ENCODE measurements at regions not wholly inside any gene's neighbourhood (a gene's known extent, or its start where the extent isn't known, plus 50 kb on each side); places are given as distances from the start of the nearest gene placed in this dataset.

DNA sequence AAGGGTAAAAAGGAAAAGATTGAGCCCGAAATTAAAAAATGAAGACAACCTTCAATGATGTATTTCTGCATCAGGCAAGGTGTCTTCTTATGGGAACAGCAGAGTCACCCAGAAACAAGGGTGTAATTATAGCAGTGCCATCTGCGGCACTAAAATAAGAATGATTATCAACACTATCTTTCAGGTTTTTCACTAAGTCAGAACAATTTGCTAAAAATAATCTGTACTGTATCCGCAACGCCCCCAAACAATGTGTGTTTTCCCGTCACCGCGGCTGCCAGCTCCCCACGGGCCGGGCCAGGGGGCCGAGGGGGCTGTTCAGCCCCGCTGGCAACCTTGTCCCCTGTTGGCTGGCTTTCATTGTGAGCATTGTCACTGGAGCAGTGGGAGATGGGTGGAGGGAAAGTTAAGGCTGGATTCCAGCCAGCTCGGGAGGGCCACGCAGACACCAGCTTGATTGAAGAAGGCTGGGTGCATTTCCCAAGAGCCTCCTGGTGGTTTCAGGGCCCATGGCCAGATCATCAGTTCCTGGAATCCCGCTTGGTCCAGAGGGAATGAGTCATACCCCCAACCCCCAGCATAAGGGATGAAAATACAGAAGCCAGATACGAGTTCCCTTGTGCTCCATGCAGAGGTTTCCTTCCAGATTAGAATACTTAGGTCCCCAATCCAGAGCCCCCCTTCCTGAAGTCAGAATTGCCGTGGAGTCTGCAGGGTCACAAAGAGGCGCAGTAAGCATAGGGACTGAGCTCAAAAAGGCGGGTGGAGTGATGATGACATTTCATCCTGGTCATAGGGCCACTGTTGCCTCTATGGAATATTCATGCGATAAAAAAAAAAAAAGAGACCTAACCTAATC lies 90.2 kb upstream of the KLF13 start:
- peak; percentile 73 for DNase-seq
- Histone ChIP-seq H3K4me3 (no peak overlapping the region), H3K27ac (peak overlapping the region; percentile 34), H3K4me1 (peaks cover 20% of the 10 kb centered on the region), H3K36me3 (no peaks in the 10 kb centered on the region), H3K27me3 (no peaks in the 10 kb centered on the region), H3K9me3 (no peaks in the 10 kb centered on the region)
- peak; percentile 92 for ATAC-seq
- TF ChIP-seq, protein P1, sequence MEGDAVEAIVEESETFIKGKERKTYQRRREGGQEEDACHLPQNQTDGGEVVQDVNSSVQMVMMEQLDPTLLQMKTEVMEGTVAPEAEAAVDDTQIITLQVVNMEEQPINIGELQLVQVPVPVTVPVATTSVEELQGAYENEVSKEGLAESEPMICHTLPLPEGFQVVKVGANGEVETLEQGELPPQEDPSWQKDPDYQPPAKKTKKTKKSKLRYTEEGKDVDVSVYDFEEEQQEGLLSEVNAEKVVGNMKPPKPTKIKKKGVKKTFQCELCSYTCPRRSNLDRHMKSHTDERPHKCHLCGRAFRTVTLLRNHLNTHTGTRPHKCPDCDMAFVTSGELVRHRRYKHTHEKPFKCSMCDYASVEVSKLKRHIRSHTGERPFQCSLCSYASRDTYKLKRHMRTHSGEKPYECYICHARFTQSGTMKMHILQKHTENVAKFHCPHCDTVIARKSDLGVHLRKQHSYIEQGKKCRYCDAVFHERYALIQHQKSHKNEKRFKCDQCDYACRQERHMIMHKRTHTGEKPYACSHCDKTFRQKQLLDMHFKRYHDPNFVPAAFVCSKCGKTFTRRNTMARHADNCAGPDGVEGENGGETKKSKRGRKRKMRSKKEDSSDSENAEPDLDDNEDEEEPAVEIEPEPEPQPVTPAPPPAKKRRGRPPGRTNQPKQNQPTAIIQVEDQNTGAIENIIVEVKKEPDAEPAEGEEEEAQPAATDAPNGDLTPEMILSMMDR (IDR thresholded peaks at IDR 0.05): no peak
- intact Hi-C loops (cut with DNase I): no loop called here

DNA sequence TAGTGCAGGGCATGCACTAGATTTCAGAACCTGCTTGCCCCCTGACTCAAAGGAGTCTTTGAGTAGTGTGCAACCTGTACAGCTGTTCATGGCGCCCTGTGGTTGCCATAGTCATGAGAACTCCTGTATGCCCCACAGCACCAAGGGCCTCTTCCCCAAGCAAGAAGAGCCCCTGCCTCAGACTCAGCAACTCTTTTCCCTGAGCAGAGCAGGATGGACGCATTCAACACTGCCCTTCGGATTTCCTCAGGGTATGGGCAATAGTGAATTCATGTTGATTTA lies 89.7 kb upstream of the KLF13 start:
- Histone ChIP-seq H3K9me3 (no peaks in the 10 kb centered on the region), H3K36me3 (no peaks in the 10 kb centered on the region), H3K27ac (no peak overlapping the region), H3K27me3 (no peaks in the 10 kb centered on the region), H3K4me1 (peaks cover 20% of the 10 kb centered on the region), H3K4me3 (no peak overlapping the region)
- ATAC-seq (no peak), DNase-seq (no peak)
- intact Hi-C loops (cut with DNase I): no loop called here
- TF ChIP-seq, protein P1 (IDR thresholded peaks at IDR 0.05): no peak

DNA sequence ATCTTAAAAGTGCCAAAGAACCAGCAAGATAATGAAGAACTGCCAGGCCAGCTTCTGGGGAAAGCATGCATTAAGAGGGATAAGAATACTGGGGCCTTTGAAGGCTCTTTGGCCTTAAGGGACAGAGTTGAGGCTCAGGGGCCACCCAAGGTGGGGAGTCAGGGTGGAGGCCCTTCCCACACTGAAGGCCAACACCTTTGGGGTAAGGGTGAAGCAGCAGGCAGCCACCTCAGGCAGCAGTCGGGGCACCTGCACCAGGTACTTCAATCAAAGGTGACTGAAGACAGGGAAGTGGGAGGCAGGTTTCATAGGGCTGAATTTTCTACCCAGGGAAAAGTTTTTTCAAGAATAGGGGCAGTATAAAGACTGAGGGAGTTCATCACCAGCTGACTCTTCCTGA lies 87.7 kb upstream of the KLF13 start:
- DNase-seq (peak; percentile 26), ATAC-seq (no peak)
- Histone ChIP-seq H3K4me1 (peaks cover 20% of the 10 kb centered on the region), H3K27ac (no peak overlapping the region), H3K4me3 (no peak overlapping the region), H3K27me3 (no peaks in the 10 kb centered on the region), H3K9me3 (no peaks in the 10 kb centered on the region), H3K36me3 (no peaks in the 10 kb centered on the region)
- TF ChIP-seq, protein P1 (IDR thresholded peaks at IDR 0.05): no peak
- intact Hi-C loops (cut with DNase I): no loop called here

DNA sequence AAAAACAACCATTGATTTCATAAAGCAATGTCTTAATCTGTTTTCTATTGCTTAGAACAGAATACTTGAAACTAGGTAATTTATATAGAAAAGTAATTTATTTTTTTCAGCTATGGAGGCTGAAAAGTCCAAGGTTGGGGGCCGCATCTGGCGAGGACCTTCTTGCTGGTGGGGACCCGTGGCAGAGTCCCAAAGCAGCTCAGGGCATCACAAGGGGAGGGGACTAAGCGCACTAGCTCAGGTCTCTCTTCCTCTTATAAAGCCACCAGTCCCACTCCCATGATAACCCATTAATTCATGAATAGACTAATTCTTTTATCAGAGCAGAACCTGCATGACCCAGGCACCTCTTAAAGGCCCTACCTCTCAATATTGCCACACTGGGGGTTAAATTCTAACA lies 87.2 kb upstream of the KLF13 start:
- H3K9me3 ChIP-seq: no peaks in the 10 kb centered on the region
- peak; percentile 25 for DNase-seq
- intact Hi-C loops (cut with DNase I): no loop called here
- H3K4me3 ChIP-seq: no peak overlapping the region
- peaks cover 20% of the 10 kb centered on the region for H3K4me1 ChIP-seq
- no peaks in the 10 kb centered on the region for H3K36me3 ChIP-seq
- no peak overlapping the region for H3K27ac ChIP-seq
- no peak for ATAC-seq
- TF ChIP-seq, protein P1 (IDR thresholded peaks at IDR 0.05): no peak
- H3K27me3 ChIP-seq: no peaks in the 10 kb centered on the region

DNA sequence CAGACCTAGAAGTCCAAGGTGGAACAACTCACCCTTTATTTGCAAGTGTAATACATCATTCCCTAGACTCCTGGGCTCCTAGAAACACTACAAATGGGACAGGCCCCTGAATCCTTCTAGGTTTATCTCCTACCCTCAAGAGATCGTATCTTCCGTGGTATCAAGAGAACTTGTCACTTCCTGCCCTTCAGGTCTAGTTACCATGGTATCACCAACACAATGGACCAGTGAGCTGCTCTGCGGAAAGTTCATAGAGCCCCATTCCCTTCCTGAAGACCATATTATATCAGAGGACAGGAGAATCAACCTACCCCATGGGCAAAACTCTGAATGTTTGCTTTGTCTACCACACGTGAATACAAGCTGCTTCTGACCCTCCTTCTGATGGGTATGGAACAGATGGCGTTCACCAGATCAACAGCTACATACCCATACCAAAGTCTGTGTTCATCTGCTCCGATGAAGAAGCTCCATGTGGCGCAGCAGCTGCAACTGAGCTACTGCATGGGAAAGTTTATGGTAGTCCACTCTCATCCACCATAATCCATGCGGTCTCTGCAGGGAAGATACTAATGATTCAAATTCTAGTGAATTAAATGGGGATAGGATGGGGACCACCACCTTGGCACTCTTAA lies 84.6 kb upstream of the KLF13 start:
- ATAC-seq (no peak), DNase-seq (peak; percentile 3)
- no peaks in the 10 kb centered on the region for H3K36me3 ChIP-seq
- no peak overlapping the region for H3K27ac ChIP-seq
- intact Hi-C loops (cut with DNase I): no loop called here
- H3K4me3 ChIP-seq: no peak overlapping the region
- no peaks in the 10 kb centered on the region for H3K27me3 ChIP-seq
- TF ChIP-seq, protein P1 (IDR thresholded peaks at IDR 0.05): no peak
- no peaks in the 10 kb centered on the region for H3K9me3 ChIP-seq
- H3K4me1 ChIP-seq: peaks cover 3% of the 10 kb centered on the region

Data from upper lobe of right lung (tissue), 1 donor.